Activated CD4-positive, alpha-beta T cell treated with anti-CD3 and anti-CD28 coated beads for 24 hours (primary cell): ENCODE measurements at regions not wholly inside any gene's neighbourhood (a gene's known extent, or its start where the extent isn't known, plus 50 kb on each side); places are given as distances from the start of the nearest gene placed in this dataset.
"Not testable (repeated sequence)": the region's sequence is repeated elsewhere in the genome, so short reads cannot be mapped to it uniquely, and the experiment has no call there.

ENCODE experiments used
- DNase-seq, 2 donors: peaks; one replicate each; pipeline ENCODE4 v3.0.0-alpha.2; 2020; ENCODE audit warnings: low read depth in 2 of 2

- no peak for DNase-seq
Measured at GRCh38 chr1:228868731-228869024, 133.4 kb downstream of the RHOU start.

GRCh38 chr1:228869312-228869824 is 134.1 kb downstream of the RHOU start:
- no peak for DNase-seq

- DNase-seq: no peak
Measured at GRCh38 chr1:228870041-228870713, 134.9 kb downstream of the RHOU start.

- no peak for DNase-seq
Measured at GRCh38 chr1:228871314-228872061, 136.2 kb downstream of the RHOU start.

- DNase-seq: no peak
Measured at GRCh38 chr1:228872080-228872479, 136.8 kb downstream of the RHOU start.

- no peak for DNase-seq
Measured at GRCh38 chr1:228873709-228874108, 138.4 kb downstream of the RHOU start.

GRCh38 chr1:228875741-228876140 is 140.5 kb downstream of the RHOU start:
- no peak for DNase-seq

GRCh38 chr1:228876187-228876586 is 140.9 kb downstream of the RHOU start:
- no peak for DNase-seq

GRCh38 chr1:228879164-228879563 is 143.9 kb downstream of the RHOU start:
- DNase-seq: no peak

- no peak for DNase-seq
Measured at GRCh38 chr1:228882041-228882770, 146.9 kb downstream of the RHOU start.

GRCh38 chr1:228882771-228883450 is 147.6 kb downstream of the RHOU start:
- DNase-seq: no peak

- no peak for DNase-seq
Measured at GRCh38 chr1:228883535-228883934, 148.3 kb downstream of the RHOU start.

GRCh38 chr1:228884196-228884595 is 148.9 kb downstream of the RHOU start:
- no peak for DNase-seq

GRCh38 chr1:228884615-228885566 is 149.6 kb downstream of the RHOU start:
- DNase-seq: no peak

GRCh38 chr1:228885845-228886244 is 150.6 kb downstream of the RHOU start:
- DNase-seq: no peak

- no peak for DNase-seq
Measured at GRCh38 chr1:228887101-228887500, 151.8 kb downstream of the RHOU start.

GRCh38 chr1:228887960-228888359 is 152.7 kb downstream of the RHOU start:
- DNase-seq: no peak

GRCh38 chr1:228889289-228889688 is 154.0 kb downstream of the RHOU start:
- no peak for DNase-seq

GRCh38 chr1:228891272-228892034 is 156.2 kb downstream of the RHOU start:
- DNase-seq: no peak

- DNase-seq: not testable (repeated sequence)
Measured at GRCh38 chr1:228892200-228892599, 156.9 kb downstream of the RHOU start.
